Endothelial cell of umbilical vein (primary cell): ENCODE measurements at regions not wholly inside any gene's neighbourhood (a gene's known extent, or its start where the extent isn't known, plus 50 kb on each side); places are given as distances from the start of the nearest gene placed in this dataset.

Experiments
- BruUV-seq: library from RNA; stranded (reverse); fragments of 400-500 nt; replicated peaks from 2 replicates; lab custom pipeline; 2021; lab: Mats Ljungman, UMichigan
- CTCF ChIA-PET: fragments of 300-600, 350-600 bp; sonication (Branson Sonifier 250); formaldehyde crosslinking; loops from one replicate; lab custom pipeline; 2021; ENCODE audit warnings: antibody characterized with exemption, inconsistent platforms; lab: Charles Lee
- POLR2A ChIA-PET: fragments of 300-600, 350-600 bp; sonication (Branson Sonifier 250); formaldehyde crosslinking; loops from one replicate; lab custom pipeline; 2021; ENCODE audit warnings: antibody characterized with exemption, inconsistent platforms; lab: Charles Lee
- DNase-seq: peaks from one replicate; pipeline ENCODE4 v3.0.0-alpha.2; 2011; ENCODE audit warnings: low read depth, low spot score
- FAIRE-seq: peaks from 2 replicates; lab custom pipeline; 2011; peaks lifted over from hg19 to GRCh38; lab: Jason Lieb, UNC
- H2AFZ ChIP-seq: 2 replicates; pipeline ENCODE4 v1.6.0; 2012; ENCODE audit warnings: low read depth, low read length, control low read depth, inconsistent platforms
- H3K27ac ChIP-seq: 2 replicates; pipeline ENCODE4 v1.5.1; 2011; ENCODE audit warnings: low read depth, mild to moderate bottlenecking, control low read depth, low read length, moderate library complexity; ENCODE audit not compliant: insufficient read depth
- H3K27me3 ChIP-seq, 2 experiments: 2 replicates each; pipeline versions ENCODE4 v1.6.0 to v1.6.1; 2011; ENCODE audit warnings: low read length in 2 of 2, mixed read lengths in 1 of 2; ENCODE audit not compliant: control insufficient read depth in 2 of 2, insufficient read depth in 2 of 2
- H3K36me3 ChIP-seq, 2 experiments: 2 replicates in 1 of 2; 3 replicates in 1 of 2; pipeline ENCODE4 v1.5.1; 2011; ENCODE audit warnings: low read length in 2 of 2, mild to moderate bottlenecking in 1 of 2, moderate library complexity in 1 of 2; ENCODE audit not compliant: control insufficient read depth in 2 of 2, insufficient read depth in 2 of 2; ENCODE audit errors: extremely low read depth in 1 of 2
- H3K4me1 ChIP-seq: 3 replicates; pipeline ENCODE4 v1.5.1; 2011; ENCODE audit warnings: mild to moderate bottlenecking, low read length; ENCODE audit not compliant: control insufficient read depth, insufficient read depth; ENCODE audit errors: extremely low read depth
- H3K4me2 ChIP-seq: 2 replicates; pipeline ENCODE4 v1.6.1; 2011; ENCODE audit warnings: low read length, control low read depth, mixed read lengths; ENCODE audit not compliant: insufficient read depth
- H3K4me3 ChIP-seq, 3 experiments: fragments of 200-600 bp in 1 of 3; sonication (generic), shearing (Covaris generic) in 1 of 3; replicated peaks in 1 of 3; 2 replicates each; pipeline ENCODE4 v1.5.1; 2011 to 2016; ENCODE audit warnings: control low read depth in 3 of 3, low read length in 3 of 3, mild to moderate bottlenecking in 2 of 3, inconsistent platforms in 1 of 3, low read depth in 1 of 3, moderate library complexity in 1 of 3; ENCODE audit not compliant: insufficient read depth in 1 of 3
- H3K79me2 ChIP-seq: 2 replicates; pipeline ENCODE4 v1.6.0; 2012; ENCODE audit warnings: low read length, inconsistent platforms; ENCODE audit not compliant: control insufficient read depth, insufficient read depth
- H3K9ac ChIP-seq: replicated peaks from 2 replicates; pipeline ENCODE3; 2011; ENCODE audit warnings: low read length, control low read depth; ENCODE audit not compliant: insufficient read depth; ENCODE audit errors: extremely low read depth
- H3K9me1 ChIP-seq: replicated peaks from 3 replicates; pipeline ENCODE4 v1.6.0; 2011; ENCODE audit warnings: mild to moderate bottlenecking, low read length; ENCODE audit not compliant: control insufficient read depth, insufficient read depth; ENCODE audit errors: extremely low read depth
- H3K9me3 ChIP-seq: replicated peaks from 2 replicates; pipeline ENCODE4 v1.5.1; 2012; ENCODE audit warnings: low read length, inconsistent platforms; ENCODE audit not compliant: control insufficient read depth, insufficient read depth
- H4K20me1 ChIP-seq: replicated peaks from 2 replicates; pipeline ENCODE3; 2011; ENCODE audit warnings: mild to moderate bottlenecking, low read length; ENCODE audit not compliant: control insufficient read depth, insufficient read depth; ENCODE audit errors: extremely low read depth
- CTCF ChIP-seq, 2 donors: IDR thresholded peaks; 1 replicate in 1 of 2; 2 replicates in 1 of 2; pipeline ENCODE4 v1.5.1; 2011; ENCODE audit warnings: low read length in 2 of 2, mild to moderate bottlenecking in 2 of 2, moderate library complexity in 2 of 2, control low read depth in 1 of 2, inconsistent platforms in 1 of 2, low read depth in 1 of 2; ENCODE audit not compliant: insufficient read depth in 1 of 2; ENCODE audit errors: extremely low read depth in 1 of 2
- EZH2 ChIP-seq: IDR thresholded peaks from 2 replicates; pipeline ENCODE4 v1.6.1; 2012; ENCODE audit warnings: borderline replicate concordance, low read depth, mild to moderate bottlenecking, moderate library complexity, low read length, inconsistent platforms; ENCODE audit not compliant: severe bottlenecking
- FOS ChIP-seq: IDR thresholded peaks from 2 replicates; pipeline ENCODE4 v1.6.1; 2011; ENCODE audit warnings: mild to moderate bottlenecking, low read length, moderate library complexity, borderline replicate concordance; ENCODE audit not compliant: insufficient read depth
- GATA2 ChIP-seq: IDR thresholded peaks from 2 replicates; pipeline ENCODE4 v1.7.0; 2011; ENCODE audit warnings: low read depth, mild to moderate bottlenecking, moderate library complexity, mixed read lengths, low read length; ENCODE audit not compliant: insufficient read length, insufficient read depth
- JUN ChIP-seq: IDR thresholded peaks from 2 replicates; pipeline ENCODE4 v1.6.1; 2011; ENCODE audit warnings: borderline replicate concordance, low read depth; ENCODE audit not compliant: insufficient read length, insufficient read depth
- MYC ChIP-seq: IDR thresholded peaks from one replicate; pipeline ENCODE4 v1.6.1; 2011; ENCODE audit warnings: mild to moderate bottlenecking, low read depth, low read length
- POLR2A ChIP-seq: IDR thresholded peaks from 2 replicates; pipeline ENCODE4 v1.6.1; 2012; ENCODE audit warnings: low read depth, mild to moderate bottlenecking, control low read depth, low read length
- POLR2AphosphoS5 ChIP-seq: IDR thresholded peaks from 2 replicates; pipeline ENCODE4 v1.6.1; 2012; ENCODE audit warnings: low read depth, mild to moderate bottlenecking, control low read depth, low read length, moderate library complexity; ENCODE audit not compliant: insufficient read depth
- dilution Hi-C: fragments of 300-500 bp; cut with MboI; formaldehyde crosslinking; loops from one replicate; pipeline ENCODE4 v1.15.0; 2019; ENCODE audit warnings: low sequenced_read_pairs; ENCODE audit not compliant: extremely low pct_ligation_motif_present
- intact Hi-C: fragments of 100-400 bp; cut with micrococcal nuclease; formaldehyde crosslinking; loops from one replicate; pipeline ENCODE4 v1.10.0; 2022
- TF ChIP-seq, protein P1 (sequence below): IDR thresholded peaks from 2 replicates; pipeline ENCODE4 v1.6.1; 2011; ENCODE audit not compliant: insufficient read depth, insufficient read length

- TF ChIP-seq, protein P1, sequence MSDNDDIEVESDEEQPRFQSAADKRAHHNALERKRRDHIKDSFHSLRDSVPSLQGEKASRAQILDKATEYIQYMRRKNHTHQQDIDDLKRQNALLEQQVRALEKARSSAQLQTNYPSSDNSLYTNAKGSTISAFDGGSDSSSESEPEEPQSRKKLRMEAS = no peak
- TF ChIP-seq CTCF (IDR thresholded peaks at IDR 0.05; ENCODE audit: extremely low read depth in 1 of 2, insufficient read depth in 1 of 2, low read depth in 1 of 2, low read length in 2 of 2) (no peak), JUN (no peak), POLR2AphosphoS5 (no peak), EZH2 (no peak), GATA2 (no peak), POLR2A (no peak), FOS (no peak), MYC (no peak)
- intact Hi-C loops = no loop called here
- POLR2A ChIA-PET = no interaction called here
These were observed 158.9 kb downstream of the TANC2 start for GRCh38 chr17:63124958-63125357.

More at GRCh38 chr17:63124958-63125357, 158.9 kb downstream of the TANC2 start:
- Histone ChIP-seq H2AFZ (no peak overlapping the region), H3K4me2 (no peak overlapping the region), H3K27me3 (no peaks in the 10 kb centered on the region), H3K9me3 (no peaks in the 10 kb centered on the region), H3K4me1 (no peaks in the 10 kb centered on the region), H3K27ac (no peak overlapping the region), H3K4me3 (no peak overlapping the region), H4K20me1 (no peaks in the 10 kb centered on the region), H3K9ac (no peak overlapping the region), H3K79me2 (no peaks in the 10 kb centered on the region), H3K9me1 (no peaks in the 10 kb centered on the region), H3K36me3 (no peaks in the 10 kb centered on the region)
- DNase-seq (no peak), FAIRE-seq (no peak)
- CTCF ChIA-PET = interaction anchor here (1.0 kb wide), 1 partner anchor 23 kb away, joined by 3 read pairs; no protein-coding TSS in a partner anchor
- dilution Hi-C loops = no loop called here
- BruUV-seq = no TSS peak
